Heart right ventricle (tissue), 16 donors: ENCODE measurements at regions not wholly inside any gene's neighbourhood (a gene's known extent, or its start where the extent isn't known, plus 50 kb on each side); places are given as distances from the start of the nearest gene placed in this dataset.

ENCODE experiments used
- ATAC-seq, 8 donors: fragments of 200-7000 bp; cut with Tn5 transposase; one replicate each; pipeline ENCODE4 v1.9.1; 2020; ENCODE audit warnings: mild to moderate bottlenecking in 8 of 8, moderate library complexity in 8 of 8, moderate number of reproducible peaks in 1 of 8
- DNase-seq, 2 donors: peaks; one replicate each; pipeline ENCODE4 v3.0.0-alpha.2; 2020
- H3K27ac ChIP-seq, 10 donors: fragments of 200-600 bp; sonication (generic) in 2 of 10; one replicate each; pipeline versions ENCODE4 v1.5.0 to v1.8.0; 2020 to 2022; ENCODE audit warnings: mild to moderate bottlenecking in 3 of 10
- H3K27me3 ChIP-seq, 7 donors: fragments of 200-600 bp; one replicate each; pipeline ENCODE4 v1.8.0; 2021 to 2022; ENCODE audit warnings: mild to moderate bottlenecking in 2 of 7
- H3K36me3 ChIP-seq, 9 donors: fragments of 200-600 bp; sonication (generic) in 1 of 9; one replicate each; pipeline versions ENCODE4 v1.5.0 to v1.8.0; 2020 to 2022; ENCODE audit warnings: mild to moderate bottlenecking in 2 of 9
- H3K4me1 ChIP-seq, 9 donors: fragments of 200-600 bp; sonication (generic) in 1 of 9; one replicate each; pipeline versions ENCODE4 v1.5.0 to v1.8.0; 2020 to 2022; ENCODE audit warnings: mild to moderate bottlenecking in 4 of 9
- H3K4me3 ChIP-seq, 10 donors: fragments of 200-600 bp; sonication (generic) in 2 of 10; one replicate each; pipeline versions ENCODE4 v1.5.0 to v1.8.0; 2020 to 2022; ENCODE audit warnings: mild to moderate bottlenecking in 7 of 10, moderate library complexity in 2 of 10
- H3K9me3 ChIP-seq, 11 donors: fragments of 200-600 bp in 10 of 11; sonication (generic) in 2 of 11; one replicate each; pipeline versions ENCODE4 v1.5.0 to v1.8.0; 2013 to 2022; ENCODE audit warnings: mild to moderate bottlenecking in 2 of 11, control low read depth in 1 of 11, moderate library complexity in 1 of 11
- CTCF ChIP-seq, 9 donors: fragments of 200-600 bp; sonication (generic) in 2 of 9; IDR thresholded peaks; one replicate each; pipeline versions ENCODE4 v1.5.0 to v1.8.0; 2021 to 2022; ENCODE audit warnings: antibody characterized with exemption in 9 of 9, mild to moderate bottlenecking in 5 of 9, moderate library complexity in 1 of 9
- WGBS, 2 donors: extraction: QIAGEN DNeasy Blood & Tissue Kit; methylation state at CpG; one replicate each; pipeline ENCODE4 v1.1.7; 2013; ENCODE audit warnings: inconsistent platforms in 1 of 2; 5-methylcytosine and 5-hydroxymethylcytosine counted together
- intact Hi-C, 10 donors: fragments of 100-400 bp; cut with DNase I; formaldehyde crosslinking; loops; one replicate each; pipeline versions ENCODE4 v1.11.1 to v1.14.2; 2022
- donor health status: Arrhythmogenic right ventricular cardiomyopathy.
- donor health status: ischemic (EF 13 %, LVEDD 7.1; RV severe dilation, severe dysfunction).
- donor health status: healthy with polysubstance abuse.
- donor health status: DM: no; HTN: yes; CAD: no.
- donor health status: DM: no; HTN: no; CAD: no.
- donor health status: ischemic (EF 25% LVEDD 6.9; RV normal size, moderate dysfunction).
- donor health status: ischemic (EF 25% LVEDD 5.7; RV mildly dilated, moderate dysfunction).
- donor health status: healthy.
- donor health status: DM: yes; HTN: yes; CAD: no.
- donor health status: Ischemic cardiomyopathy.
- donor health status: ischemic (EF 35%, LVEDD 5.7; RV mildly dilated, moderate dysfunction).
- donor health status: nonischemic (EF 11% LVEDD 7.7; RV severe dilation, severe dysfunction).
- donor health status: DM: yes; HTN: yes; CAD: no.
- donor health status: PGD.
- donor health status: ischemic (EF 29% LVEDD 5.4; RV normal size, mild dysfunction).
- donor health status: nonischemic (EF 23%, LVEDD 6.1; RV moderate dilation, normal function).

GRCh38 chr6:8335381-8335780 lies 100.0 kb downstream of the SLC35B3 start:
- H3K27me3 ChIP-seq: no peaks in the 10 kb centered on the region
- no peaks in the 10 kb centered on the region for H3K4me1 ChIP-seq
- WGBS, 2 donors: 88 to 91% methylated on average over 1 of the region's 1 CpG
- DNase-seq (no peak), ATAC-seq (no peak)
- H3K36me3 ChIP-seq: no peaks in the 10 kb centered on the region
- no peak for TF ChIP-seq CTCF (IDR thresholded peaks at IDR 0.05)
- intact Hi-C loops: no loop called here
- H3K27ac ChIP-seq: no peak overlapping the region
- H3K4me3 ChIP-seq: no peak overlapping the region
- no peaks in the 10 kb centered on the region for H3K9me3 ChIP-seq

GRCh38 chr6:8334113-8334512 lies 101.2 kb downstream of the SLC35B3 start:
- TF ChIP-seq CTCF (IDR thresholded peaks at IDR 0.05): no peak
- intact Hi-C loops: no loop called here
- Histone ChIP-seq H3K9me3 (no peaks in the 10 kb centered on the region), H3K27ac (no peak overlapping the region), H3K27me3 (no peaks in the 10 kb centered on the region), H3K36me3 (no peaks in the 10 kb centered on the region), H3K4me1 (no peaks in the 10 kb centered on the region), H3K4me3 (no peak overlapping the region)
- ATAC-seq (no peak), DNase-seq (no peak)
- 68 to 73% methylated on average over 5 of the region's 5 CpGs for WGBS, 2 donors

GRCh38 chr6:8329562-8329961 lies 105.8 kb downstream of the SLC35B3 start:
- Histone ChIP-seq H3K4me3 (no peak overlapping the region), H3K27ac (no peak overlapping the region), H3K36me3 (no peaks in the 10 kb centered on the region), H3K27me3 (no peaks in the 10 kb centered on the region), H3K4me1 (no peaks in the 10 kb centered on the region), H3K9me3 (no peaks in the 10 kb centered on the region)
- WGBS, 2 donors: 55 to 59% methylated on average over 8 of the region's 8 CpGs
- no peak for DNase-seq
- intact Hi-C loops: no loop called here
- TF ChIP-seq CTCF (IDR thresholded peaks at IDR 0.05): no peak
- ATAC-seq: no peak

GRCh38 chr6:8325743-8326142 lies 109.6 kb downstream of the SLC35B3 start:
- H3K4me1 ChIP-seq: no peaks in the 10 kb centered on the region
- no peak for TF ChIP-seq CTCF (IDR thresholded peaks at IDR 0.05)
- DNase-seq: no peak
- H3K4me3 ChIP-seq: no peak overlapping the region
- 71 to 77% methylated on average over 7 of the region's 7 CpGs for WGBS, 2 donors
- intact Hi-C loops: no loop called here
- no peaks in the 10 kb centered on the region for H3K27me3 ChIP-seq
- peaks cover 0 to 6% (median 0%) of the 10 kb centered on the region in 11 donors for H3K9me3 ChIP-seq
- H3K27ac ChIP-seq: no peak overlapping the region
- ATAC-seq: no peak
- H3K36me3 ChIP-seq: no peaks in the 10 kb centered on the region

- ATAC-seq: no peak
- intact Hi-C loops: no loop called here
- H3K4me3 ChIP-seq: no peak overlapping the region
- no peaks in the 10 kb centered on the region for H3K4me1 ChIP-seq
- no peaks in the 10 kb centered on the region for H3K27me3 ChIP-seq
- no peaks in the 10 kb centered on the region for H3K36me3 ChIP-seq
- peaks cover 0 to 6% (median 0%) of the 10 kb centered on the region in 11 donors for H3K9me3 ChIP-seq
- no peak for DNase-seq
- no peak overlapping the region for H3K27ac ChIP-seq
- 85 to 87% methylated on average over 6 of the region's 6 CpGs for WGBS, 2 donors
- TF ChIP-seq CTCF (IDR thresholded peaks at IDR 0.05): no peak
Measured at GRCh38 chr6:8322659-8323058, 112.7 kb downstream of the SLC35B3 start.
